ENCODE measurements at regions not wholly inside any gene's neighbourhood (a gene's known extent, or its start where the extent isn't known, plus 50 kb on each side); places are given as distances from the start of the nearest gene placed in this dataset.

DNA sequence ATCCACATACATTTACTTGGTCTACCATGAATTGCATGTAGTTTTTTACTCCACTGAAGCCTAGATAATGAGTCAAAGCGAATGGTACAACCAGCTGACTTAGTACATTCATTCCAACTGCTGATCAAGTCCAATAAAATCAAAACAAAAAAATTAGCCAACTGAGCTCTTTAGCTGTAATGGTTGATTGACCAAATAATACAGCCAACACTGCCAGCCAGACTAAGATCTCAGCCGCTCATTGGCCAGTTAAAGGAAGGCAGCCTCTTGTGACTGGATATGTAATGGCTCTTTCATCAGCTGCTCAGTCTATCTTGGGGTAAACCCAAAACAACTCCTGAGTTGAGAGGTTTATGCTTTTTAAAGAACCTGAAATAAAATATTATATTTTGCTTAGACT is 204.3 kb upstream of the RSPO3 start (continued):
- no peak for TF ChIP-seq ZNF600 (tag by site-specific recombination; IDR thresholded peaks at IDR 0.05)
- TF ChIP-seq, protein P1, sequence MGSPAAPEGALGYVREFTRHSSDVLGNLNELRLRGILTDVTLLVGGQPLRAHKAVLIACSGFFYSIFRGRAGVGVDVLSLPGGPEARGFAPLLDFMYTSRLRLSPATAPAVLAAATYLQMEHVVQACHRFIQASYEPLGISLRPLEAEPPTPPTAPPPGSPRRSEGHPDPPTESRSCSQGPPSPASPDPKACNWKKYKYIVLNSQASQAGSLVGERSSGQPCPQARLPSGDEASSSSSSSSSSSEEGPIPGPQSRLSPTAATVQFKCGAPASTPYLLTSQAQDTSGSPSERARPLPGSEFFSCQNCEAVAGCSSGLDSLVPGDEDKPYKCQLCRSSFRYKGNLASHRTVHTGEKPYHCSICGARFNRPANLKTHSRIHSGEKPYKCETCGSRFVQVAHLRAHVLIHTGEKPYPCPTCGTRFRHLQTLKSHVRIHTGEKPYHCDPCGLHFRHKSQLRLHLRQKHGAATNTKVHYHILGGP (tag by site-specific recombination; IDR thresholded peaks at IDR 0.05), result no peak
- no peak for TF ChIP-seq ZNF391 (tag by site-specific recombination; IDR thresholded peaks at IDR 0.05; ENCODE audit: borderline replicate concordance, low read depth)

DNA sequence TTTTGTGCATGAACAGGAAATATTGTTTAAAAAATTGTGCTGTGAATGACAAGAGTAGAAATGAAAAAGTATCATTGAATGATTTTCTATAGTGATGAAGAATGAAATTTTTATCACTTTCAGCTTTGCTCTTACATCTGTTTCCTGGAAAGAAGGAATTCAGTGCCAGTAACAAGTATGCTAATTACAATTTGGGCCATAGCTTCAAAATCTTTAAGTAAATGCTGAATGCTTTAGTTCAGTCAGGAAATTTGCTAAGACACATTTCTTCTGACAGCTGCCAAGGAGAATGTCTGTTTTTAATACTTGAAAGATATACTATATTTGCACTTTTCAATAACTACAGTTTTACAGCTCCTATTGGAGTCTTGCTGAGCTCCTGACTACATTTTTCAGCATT is 203.7 kb upstream of the RSPO3 start:
- TF ChIP-seq RBAK (tag by site-specific recombination; IDR thresholded peaks at IDR 0.05) (no peak), ZXDB (tag by site-specific recombination; IDR thresholded peaks at IDR 0.05) (no peak), ZBTB17 (tag by site-specific recombination; IDR thresholded peaks at IDR 0.05) (no peak), ZNF529 (tag by site-specific recombination; IDR thresholded peaks at IDR 0.05; ENCODE audit: insufficient replicate concordance) (no peak), ZBTB8A (tag by site-specific recombination; IDR thresholded peaks at IDR 0.05) (no peak)
- Histone ChIP-seq H3K9me3 (ENCODE audit: control insufficient read depth, insufficient read depth, low read depth, low read length) (no peaks in the 10 kb centered on the region), H3K36me3 (ENCODE audit: control insufficient read depth in 2 of 2, insufficient read depth in 1 of 2, low read length in 2 of 2) (no peaks in the 10 kb centered on the region), H3K4me1 (ENCODE audit: control insufficient read depth, insufficient read depth, low read length) (no peaks in the 10 kb centered on the region), H3K27ac (ENCODE audit: extremely low read depth, low read depth, low read length) (no peak overlapping the region), H3K4me3 (ENCODE audit: low read depth, low read length) (no peak overlapping the region)
- ChIA-PET CTCF (interaction anchor here (0.6 kb wide), 1 partner anchor 204 kb away, joined by 3 read pairs; no protein-coding TSS in a partner anchor), POLR2A (no interaction called here)

DNA sequence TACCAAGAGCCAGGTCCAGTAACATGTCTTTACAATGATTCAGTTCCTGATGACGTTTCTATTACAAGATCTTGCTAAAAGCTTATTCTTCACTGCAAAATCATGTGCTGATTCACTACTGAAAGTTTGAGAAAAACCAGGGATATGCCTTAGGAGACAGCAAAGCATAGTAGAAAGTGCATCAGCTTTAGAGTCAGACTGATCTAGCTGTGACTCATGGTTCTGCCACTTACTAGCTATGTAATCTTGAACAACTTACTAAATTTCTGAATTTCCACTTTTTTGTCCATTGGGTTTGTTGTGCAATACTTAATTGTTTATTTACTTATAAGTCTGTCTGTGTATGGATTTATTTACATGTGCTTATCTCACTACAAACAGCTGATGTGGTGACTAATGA is 198.5 kb upstream of the RSPO3 start:
- POLR2A ChIA-PET, result no interaction called here
- CTCF ChIA-PET, result interaction anchor here (0.6 kb wide), 1 partner anchor 48 kb away, joined by 3 read pairs; no protein-coding TSS in a partner anchor
- Histone ChIP-seq H3K36me3 (ENCODE audit: control insufficient read depth in 2 of 2, insufficient read depth in 1 of 2, low read length in 2 of 2) (no peaks in the 10 kb centered on the region), H3K4me3 (ENCODE audit: low read depth, low read length) (no peak overlapping the region), H3K9me3 (ENCODE audit: control insufficient read depth, insufficient read depth, low read depth, low read length) (no peaks in the 10 kb centered on the region), H3K4me1 (ENCODE audit: control insufficient read depth, insufficient read depth, low read length) (no peaks in the 10 kb centered on the region), H3K27ac (ENCODE audit: extremely low read depth, low read depth, low read length) (no peak overlapping the region)
- TF ChIP-seq KLF9 (tag by site-specific recombination; IDR thresholded peaks at IDR 0.05; ENCODE audit: low read depth) (no peak), ZNF610 (tag by site-specific recombination; IDR thresholded peaks at IDR 0.05; ENCODE audit: borderline replicate concordance) (no peak), ZBTB20 (tag by site-specific recombination; IDR thresholded peaks at IDR 0.05) (no peak), EGR2 (tag by site-specific recombination; IDR thresholded peaks at IDR 0.05; ENCODE audit: low read depth) (no peak), ZNF654 (tag by site-specific recombination; IDR thresholded peaks at IDR 0.05; ENCODE audit: low read depth) (no peak), ZIC2 (tag by site-specific recombination; IDR thresholded peaks at IDR 0.05) (no peak), SP3 (tag by site-specific recombination; IDR thresholded peaks at IDR 0.05) (no peak), ZSCAN16 (tag by site-specific recombination; IDR thresholded peaks at IDR 0.05) (no peak), ZNF423 (tag by site-specific recombination; IDR thresholded peaks at IDR 0.05) (no peak), ZNF223 (tag by site-specific recombination; IDR thresholded peaks at IDR 0.05) (no peak), ZNF211 (tag by site-specific recombination; IDR thresholded peaks at IDR 0.05; ENCODE audit: low read depth) (no peak), ZNF837 (tag by site-specific recombination; IDR thresholded peaks at IDR 0.05) (no peak), ZNF600 (tag by site-specific recombination; IDR thresholded peaks at IDR 0.05) (no peak), ZNF404 (tag by site-specific recombination; IDR thresholded peaks at IDR 0.05) (no peak)
- TF ChIP-seq, protein P2, sequence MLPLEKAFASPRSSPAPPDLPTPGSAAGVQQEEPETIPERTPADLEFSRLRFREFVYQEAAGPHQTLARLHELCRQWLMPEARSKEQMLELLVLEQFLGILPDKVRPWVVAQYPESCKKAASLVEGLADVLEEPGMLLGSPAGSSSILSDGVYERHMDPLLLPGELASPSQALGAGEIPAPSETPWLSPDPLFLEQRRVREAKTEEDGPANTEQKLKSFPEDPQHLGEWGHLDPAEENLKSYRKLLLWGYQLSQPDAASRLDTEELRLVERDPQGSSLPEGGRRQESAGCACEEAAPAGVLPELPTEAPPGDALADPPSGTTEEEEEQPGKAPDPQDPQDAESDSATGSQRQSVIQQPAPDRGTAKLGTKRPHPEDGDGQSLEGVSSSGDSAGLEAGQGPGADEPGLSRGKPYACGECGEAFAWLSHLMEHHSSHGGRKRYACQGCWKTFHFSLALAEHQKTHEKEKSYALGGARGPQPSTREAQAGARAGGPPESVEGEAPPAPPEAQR (tag by site-specific recombination; IDR thresholded peaks at IDR 0.05), result no peak
- TF ChIP-seq, protein P3, sequence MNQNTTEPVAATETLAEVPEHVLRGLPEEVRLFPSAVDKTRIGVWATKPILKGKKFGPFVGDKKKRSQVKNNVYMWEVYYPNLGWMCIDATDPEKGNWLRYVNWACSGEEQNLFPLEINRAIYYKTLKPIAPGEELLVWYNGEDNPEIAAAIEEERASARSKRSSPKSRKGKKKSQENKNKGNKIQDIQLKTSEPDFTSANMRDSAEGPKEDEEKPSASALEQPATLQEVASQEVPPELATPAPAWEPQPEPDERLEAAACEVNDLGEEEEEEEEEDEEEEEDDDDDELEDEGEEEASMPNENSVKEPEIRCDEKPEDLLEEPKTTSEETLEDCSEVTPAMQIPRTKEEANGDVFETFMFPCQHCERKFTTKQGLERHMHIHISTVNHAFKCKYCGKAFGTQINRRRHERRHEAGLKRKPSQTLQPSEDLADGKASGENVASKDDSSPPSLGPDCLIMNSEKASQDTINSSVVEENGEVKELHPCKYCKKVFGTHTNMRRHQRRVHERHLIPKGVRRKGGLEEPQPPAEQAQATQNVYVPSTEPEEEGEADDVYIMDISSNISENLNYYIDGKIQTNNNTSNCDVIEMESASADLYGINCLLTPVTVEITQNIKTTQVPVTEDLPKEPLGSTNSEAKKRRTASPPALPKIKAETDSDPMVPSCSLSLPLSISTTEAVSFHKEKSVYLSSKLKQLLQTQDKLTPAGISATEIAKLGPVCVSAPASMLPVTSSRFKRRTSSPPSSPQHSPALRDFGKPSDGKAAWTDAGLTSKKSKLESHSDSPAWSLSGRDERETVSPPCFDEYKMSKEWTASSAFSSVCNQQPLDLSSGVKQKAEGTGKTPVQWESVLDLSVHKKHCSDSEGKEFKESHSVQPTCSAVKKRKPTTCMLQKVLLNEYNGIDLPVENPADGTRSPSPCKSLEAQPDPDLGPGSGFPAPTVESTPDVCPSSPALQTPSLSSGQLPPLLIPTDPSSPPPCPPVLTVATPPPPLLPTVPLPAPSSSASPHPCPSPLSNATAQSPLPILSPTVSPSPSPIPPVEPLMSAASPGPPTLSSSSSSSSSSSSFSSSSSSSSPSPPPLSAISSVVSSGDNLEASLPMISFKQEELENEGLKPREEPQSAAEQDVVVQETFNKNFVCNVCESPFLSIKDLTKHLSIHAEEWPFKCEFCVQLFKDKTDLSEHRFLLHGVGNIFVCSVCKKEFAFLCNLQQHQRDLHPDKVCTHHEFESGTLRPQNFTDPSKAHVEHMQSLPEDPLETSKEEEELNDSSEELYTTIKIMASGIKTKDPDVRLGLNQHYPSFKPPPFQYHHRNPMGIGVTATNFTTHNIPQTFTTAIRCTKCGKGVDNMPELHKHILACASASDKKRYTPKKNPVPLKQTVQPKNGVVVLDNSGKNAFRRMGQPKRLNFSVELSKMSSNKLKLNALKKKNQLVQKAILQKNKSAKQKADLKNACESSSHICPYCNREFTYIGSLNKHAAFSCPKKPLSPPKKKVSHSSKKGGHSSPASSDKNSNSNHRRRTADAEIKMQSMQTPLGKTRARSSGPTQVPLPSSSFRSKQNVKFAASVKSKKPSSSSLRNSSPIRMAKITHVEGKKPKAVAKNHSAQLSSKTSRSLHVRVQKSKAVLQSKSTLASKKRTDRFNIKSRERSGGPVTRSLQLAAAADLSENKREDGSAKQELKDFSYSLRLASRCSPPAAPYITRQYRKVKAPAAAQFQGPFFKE (tag by site-specific recombination; IDR thresholded peaks at IDR 0.05; ENCODE audit: borderline replicate concordance), result no peak
- TF ChIP-seq, protein P4, sequence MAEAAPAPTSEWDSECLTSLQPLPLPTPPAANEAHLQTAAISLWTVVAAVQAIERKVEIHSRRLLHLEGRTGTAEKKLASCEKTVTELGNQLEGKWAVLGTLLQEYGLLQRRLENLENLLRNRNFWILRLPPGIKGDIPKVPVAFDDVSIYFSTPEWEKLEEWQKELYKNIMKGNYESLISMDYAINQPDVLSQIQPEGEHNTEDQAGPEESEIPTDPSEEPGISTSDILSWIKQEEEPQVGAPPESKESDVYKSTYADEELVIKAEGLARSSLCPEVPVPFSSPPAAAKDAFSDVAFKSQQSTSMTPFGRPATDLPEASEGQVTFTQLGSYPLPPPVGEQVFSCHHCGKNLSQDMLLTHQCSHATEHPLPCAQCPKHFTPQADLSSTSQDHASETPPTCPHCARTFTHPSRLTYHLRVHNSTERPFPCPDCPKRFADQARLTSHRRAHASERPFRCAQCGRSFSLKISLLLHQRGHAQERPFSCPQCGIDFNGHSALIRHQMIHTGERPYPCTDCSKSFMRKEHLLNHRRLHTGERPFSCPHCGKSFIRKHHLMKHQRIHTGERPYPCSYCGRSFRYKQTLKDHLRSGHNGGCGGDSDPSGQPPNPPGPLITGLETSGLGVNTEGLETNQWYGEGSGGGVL (tag by site-specific recombination; IDR thresholded peaks at IDR 0.05), result no peak

Measured in HEK293 (cell line).